Fibroblast of pulmonary artery (primary cell): ENCODE measurements at regions not wholly inside any gene's neighbourhood (a gene's known extent, or its start where the extent isn't known, plus 50 kb on each side); places are given as distances from the start of the nearest gene placed in this dataset.

ENCODE experiments used
- DNase-seq: peaks from one replicate; pipeline ENCODE4 v3.0.0-alpha.2; 2010; ENCODE audit warnings: low read depth
- H3K4me3 ChIP-seq: replicated peaks from 2 replicates; pipeline ENCODE4 v1.5.1; 2011; ENCODE audit warnings: low read depth, mild to moderate bottlenecking, control low read depth, low read length, moderate library complexity
- CTCF ChIP-seq: IDR thresholded peaks from 2 replicates; pipeline ENCODE4 v1.5.1; 2011; ENCODE audit warnings: mild to moderate bottlenecking, control low read depth, low read length, inconsistent platforms; ENCODE audit errors: missing control alignments

DNA sequence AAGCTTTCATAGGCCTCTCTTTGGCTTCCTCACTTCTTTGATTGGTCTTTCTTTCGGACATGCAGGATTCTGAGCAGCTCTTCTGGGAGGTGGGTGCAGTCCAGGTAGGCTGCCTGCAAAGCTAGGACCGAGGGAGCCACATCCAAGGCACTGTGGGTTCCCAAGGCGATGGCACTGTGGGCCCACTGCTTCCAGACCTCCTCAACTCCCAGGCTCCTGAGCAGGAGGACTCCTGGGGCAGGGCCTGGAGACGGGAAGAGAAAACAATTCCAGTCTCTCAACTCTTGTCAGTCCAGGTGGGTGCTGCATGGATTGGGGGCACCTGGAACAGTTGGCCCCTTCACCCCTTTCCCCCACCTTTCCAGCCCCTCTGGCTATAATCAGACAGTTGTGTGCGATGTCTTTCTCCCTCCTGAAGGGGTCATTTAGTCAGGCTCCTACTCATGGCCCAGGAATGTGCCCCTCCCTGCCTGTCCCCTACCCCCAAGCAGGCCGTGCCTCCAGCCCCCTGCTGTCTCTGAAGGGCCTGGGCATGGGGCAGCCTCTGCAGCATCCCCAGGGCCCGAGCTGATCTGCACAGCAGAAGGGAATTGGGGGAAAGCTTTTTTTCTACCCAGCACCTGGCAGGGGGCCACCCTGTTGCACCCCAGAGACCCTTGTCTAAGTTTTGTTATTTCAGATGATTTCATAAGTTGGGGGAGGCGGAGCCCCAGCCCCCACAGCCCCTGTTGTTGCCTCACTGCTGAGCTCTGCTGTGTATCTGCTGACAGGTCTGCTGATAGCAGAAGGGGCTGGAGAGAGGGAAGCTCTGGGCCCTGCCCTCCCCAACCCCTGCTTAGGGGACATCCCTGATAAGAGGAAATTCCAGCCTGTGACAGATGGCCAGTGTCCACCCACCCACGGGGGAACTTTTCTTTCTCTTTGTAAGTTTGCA is 330.3 kb downstream of the SEC14L1 start:
- TF ChIP-seq CTCF: no peak
- DNase-seq: peak; percentile 72
- no peak overlapping the region for H3K4me3 ChIP-seq

- no peak overlapping the region for H3K4me3 ChIP-seq
- DNase-seq: peak; percentile 93
- TF ChIP-seq CTCF: no peak
These were observed 331.3 kb downstream of the SEC14L1 start for GRCh38 chr17:77471984-77472461.

DNA sequence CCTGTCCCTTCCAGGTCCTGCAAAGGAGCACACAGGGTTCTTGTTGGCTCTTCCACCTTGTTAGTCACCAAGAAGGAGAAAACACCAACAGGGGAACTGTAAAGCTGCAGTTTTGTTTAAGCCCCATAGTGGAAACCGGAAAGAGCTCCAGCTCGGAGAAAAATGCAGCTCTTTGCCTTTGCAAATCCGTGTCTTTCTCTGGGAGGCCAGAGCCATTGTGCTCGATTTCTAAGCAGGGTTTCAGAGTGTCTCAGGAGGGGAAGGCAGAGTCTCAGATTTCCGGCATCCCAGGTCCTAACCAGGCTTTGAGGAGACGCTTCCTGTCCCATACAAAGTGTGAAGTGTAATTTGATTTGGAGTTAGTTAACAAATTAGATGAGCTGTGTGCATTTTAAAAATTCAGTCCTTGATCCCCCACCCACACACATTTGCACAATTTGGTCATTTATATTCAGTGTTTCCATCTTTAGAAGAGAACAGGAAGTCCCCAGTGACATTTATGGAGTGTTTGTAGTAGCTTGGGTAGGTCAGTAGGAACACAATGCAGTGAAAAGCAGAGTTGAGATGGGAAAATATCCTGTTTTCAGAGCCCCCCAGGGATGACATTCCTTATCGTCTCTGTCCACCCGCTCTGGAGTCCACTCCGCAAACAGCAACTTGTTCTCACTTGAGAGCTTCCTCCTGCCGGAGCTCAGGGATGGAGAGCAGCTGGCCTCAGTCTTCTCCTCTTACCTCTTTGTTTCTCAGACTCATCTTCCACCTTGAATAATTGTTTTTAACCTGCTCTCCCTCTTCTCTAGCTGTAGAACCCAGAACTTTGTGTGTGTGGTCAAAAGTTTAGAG is 331.9 kb downstream of the SEC14L1 start:
- DNase-seq: peak; percentile 59
- no peak for TF ChIP-seq CTCF
- H3K4me3 ChIP-seq: no peak overlapping the region

DNA sequence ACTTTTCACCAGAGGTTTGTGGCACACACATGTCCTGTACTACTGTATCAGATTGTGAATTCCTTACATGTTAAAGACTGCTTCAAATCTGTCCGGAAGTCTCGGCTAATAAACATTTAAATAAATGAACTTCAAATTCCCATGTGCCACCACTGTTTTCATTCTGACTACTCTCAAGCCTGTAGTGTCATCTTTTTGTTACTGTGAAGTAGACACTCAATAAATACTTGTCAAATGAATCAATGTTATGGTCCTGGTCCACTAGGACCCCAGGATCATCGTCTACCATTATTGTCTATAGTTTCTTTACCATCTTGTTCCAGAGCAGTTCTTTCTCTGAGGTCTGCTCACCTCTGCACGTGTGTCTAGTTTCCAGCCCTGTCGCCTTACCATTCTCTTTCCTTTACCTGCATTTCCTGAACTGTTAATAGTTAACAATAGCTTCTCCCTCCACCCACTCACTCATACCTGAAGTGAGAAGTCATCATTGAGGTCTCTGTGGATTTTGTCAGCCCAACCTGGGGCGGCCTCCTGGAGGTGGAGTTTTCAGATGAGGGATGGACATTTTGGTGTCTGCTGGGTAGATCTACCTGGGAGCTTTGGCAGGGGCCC is 333.0 kb downstream of the SEC14L1 start:
- TF ChIP-seq CTCF: no peak

GRCh38 chr17:77474292-77474988 is 333.7 kb downstream of the SEC14L1 start:
- no peak overlapping the region for H3K4me3 ChIP-seq
- no peak for TF ChIP-seq CTCF
- peak; percentile 62 for DNase-seq

More for the DNA sequence above, 333.0 kb downstream of the SEC14L1 start:
- DNase-seq: no peak
- no peak overlapping the region for H3K4me3 ChIP-seq
